GM19025 (cell line): ENCODE measurements at regions not wholly inside any gene's neighbourhood (a gene's known extent, or its start where the extent isn't known, plus 50 kb on each side); places are given as distances from the start of the nearest gene placed in this dataset.

Source experiments
- ATAC-seq: cut with Tn5 transposase; IDR thresholded peaks from one replicate; pipeline ENCODE4 v1.9.1; 2021; ENCODE audit warnings: mild to moderate bottlenecking, low read depth, moderate library complexity; ENCODE audit not compliant: unreplicated experiment

DNA sequence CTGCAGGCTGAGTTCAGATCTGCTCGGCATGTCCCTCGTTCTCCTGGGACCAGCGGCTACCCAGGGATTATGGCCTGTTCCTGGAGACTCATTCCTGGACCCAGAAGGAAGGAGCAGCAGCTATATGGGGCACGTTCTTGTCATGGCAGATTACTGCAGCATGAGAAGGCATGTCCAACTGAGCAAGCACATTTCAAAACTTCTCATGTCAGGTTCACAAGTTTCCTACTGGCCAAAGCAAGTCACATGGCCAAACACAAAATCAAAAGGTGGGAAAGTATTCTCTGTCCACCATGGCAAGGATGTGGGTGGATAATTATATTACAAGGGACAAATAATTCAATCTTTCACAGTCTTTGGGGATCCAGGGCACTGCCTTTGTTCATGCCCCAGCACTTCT is 71.9 kb upstream of the C15orf39 start:
- ATAC-seq, result no peak

DNA sequence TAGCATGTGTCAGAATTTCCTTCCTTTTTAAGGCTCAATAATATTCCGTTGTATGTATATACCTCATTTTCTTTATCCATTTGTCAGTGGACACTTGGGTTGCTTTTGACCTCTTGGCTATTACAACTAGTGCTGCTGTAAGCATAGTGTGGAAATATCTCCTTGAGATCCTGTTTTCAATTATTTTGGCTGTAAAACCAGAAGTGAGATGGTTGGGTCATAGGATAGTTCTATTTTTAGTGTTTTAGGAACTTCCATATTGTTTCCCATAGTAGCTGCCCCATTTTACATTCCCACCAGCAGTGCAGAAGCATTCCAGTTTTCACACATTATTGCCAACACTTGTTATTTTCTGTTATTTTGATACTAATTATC is 70.4 kb upstream of the C15orf39 start:
- ATAC-seq, result no peak

GRCh38 chr15:75134748-75135147 is 66.9 kb upstream of the C15orf39 start:
- no peak for ATAC-seq

DNA sequence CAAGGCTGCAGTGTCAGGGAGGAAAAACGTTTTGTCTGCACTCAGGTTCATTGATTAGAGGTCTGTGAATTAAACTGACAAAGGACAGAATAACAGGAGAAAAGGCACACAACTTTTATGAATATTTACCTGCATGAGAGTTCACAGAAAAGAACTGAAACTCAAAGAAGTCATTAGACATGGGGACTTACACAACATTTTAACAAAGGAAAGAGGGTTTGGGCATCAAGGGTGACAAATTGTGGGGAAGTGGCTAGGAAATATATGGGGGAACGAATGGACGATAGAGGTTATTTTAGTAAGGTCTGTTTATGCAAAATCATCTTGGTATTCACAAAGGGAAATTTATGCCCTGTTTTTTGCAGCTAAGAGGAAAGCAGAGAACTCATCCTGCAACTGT is 65.6 kb upstream of the C15orf39 start:
- ATAC-seq, result no peak

DNA sequence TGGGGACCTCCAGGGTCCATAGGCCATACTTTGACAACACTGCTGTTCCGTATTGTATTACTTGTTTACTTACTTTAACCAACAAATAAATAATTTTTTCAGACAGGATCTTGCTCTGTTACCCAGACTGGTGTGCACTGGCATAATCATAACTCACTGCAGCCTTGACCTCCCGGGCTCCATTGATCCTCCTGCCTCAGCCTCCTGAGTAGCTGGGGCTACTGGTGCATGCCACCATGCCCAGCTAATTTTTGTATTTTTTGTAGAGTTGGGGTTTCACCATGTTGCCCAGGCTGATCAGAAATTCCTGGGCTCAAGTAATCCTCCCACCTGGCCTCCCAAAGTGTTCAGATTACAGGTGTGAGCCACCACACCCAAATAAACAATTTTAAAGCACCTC is 64.9 kb upstream of the C15orf39 start:
- ATAC-seq, result no peak

- ATAC-seq, result no peak
Observed at GRCh38 chr15:75138016-75138999, 63.4 kb upstream of the C15orf39 start.

DNA sequence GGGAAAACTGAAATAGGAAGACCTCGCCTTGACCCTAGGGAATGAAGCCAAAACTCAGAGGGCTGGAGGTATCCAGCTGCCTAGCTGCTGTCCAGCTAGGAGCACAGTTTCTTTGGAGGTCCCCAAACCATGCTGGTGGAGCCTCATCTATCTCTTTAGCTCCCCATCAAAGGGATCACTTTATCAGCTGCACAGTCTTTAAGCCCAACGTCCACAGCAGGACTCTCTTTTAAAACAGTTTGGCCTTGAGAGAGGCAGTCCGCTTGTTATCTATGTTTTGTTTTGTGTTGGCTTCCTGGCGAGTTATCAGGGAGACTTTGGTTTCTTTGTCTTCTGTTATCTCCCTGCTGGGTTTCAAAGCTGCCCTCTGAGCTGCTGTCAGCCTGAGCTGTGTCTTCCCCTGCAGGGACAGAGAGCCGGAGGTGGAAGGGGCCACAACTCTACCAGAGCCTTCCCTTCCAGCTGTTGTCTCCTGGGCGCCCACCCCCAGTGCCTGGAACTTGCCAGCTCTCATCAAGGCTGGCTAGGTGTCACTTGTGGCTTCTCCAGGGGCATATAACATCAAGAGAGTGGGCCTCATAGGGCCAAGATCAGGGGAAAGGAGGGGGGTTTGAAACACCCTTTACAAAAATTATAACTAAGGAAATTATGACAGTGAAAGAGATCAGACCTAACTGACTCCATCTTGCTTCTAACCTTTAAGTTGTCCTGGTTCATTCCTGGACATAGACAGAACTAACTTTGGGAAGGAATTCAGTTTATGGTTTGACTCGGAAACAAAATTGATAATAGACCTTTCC is 61.4 kb upstream of the C15orf39 start:
- ATAC-seq, result no peak

- no peak for ATAC-seq
Observed at GRCh38 chr15:75142499-75142898, 59.2 kb upstream of the C15orf39 start.

- ATAC-seq, result no peak
Observed at GRCh38 chr15:75143738-75144334, 57.8 kb upstream of the C15orf39 start.

- no peak for ATAC-seq
Observed at GRCh38 chr15:75145027-75145841, 56.4 kb upstream of the C15orf39 start.

DNA sequence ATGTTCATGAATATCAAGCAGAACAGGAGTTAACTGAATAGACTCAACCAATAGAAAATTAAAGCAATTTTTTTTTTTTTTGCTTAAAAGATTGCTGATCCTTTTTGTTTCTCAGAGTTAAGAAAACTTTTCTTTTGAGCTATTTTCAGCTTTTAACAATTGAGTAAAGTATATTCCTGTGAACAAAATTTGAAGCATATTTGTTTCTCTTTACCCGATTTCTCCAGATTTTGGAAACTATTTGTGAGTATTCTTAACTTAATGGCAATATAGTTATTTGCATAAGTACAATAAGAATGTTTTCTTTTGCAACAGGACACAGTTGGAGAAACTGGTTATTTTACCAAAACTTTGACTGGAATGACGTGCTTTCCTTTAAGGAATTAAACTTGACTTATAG is 53.4 kb upstream of the C15orf39 start:
- ATAC-seq, result no peak

GRCh38 chr15:75149867-75150709 is 51.6 kb upstream of the C15orf39 start:
- no peak for ATAC-seq

DNA sequence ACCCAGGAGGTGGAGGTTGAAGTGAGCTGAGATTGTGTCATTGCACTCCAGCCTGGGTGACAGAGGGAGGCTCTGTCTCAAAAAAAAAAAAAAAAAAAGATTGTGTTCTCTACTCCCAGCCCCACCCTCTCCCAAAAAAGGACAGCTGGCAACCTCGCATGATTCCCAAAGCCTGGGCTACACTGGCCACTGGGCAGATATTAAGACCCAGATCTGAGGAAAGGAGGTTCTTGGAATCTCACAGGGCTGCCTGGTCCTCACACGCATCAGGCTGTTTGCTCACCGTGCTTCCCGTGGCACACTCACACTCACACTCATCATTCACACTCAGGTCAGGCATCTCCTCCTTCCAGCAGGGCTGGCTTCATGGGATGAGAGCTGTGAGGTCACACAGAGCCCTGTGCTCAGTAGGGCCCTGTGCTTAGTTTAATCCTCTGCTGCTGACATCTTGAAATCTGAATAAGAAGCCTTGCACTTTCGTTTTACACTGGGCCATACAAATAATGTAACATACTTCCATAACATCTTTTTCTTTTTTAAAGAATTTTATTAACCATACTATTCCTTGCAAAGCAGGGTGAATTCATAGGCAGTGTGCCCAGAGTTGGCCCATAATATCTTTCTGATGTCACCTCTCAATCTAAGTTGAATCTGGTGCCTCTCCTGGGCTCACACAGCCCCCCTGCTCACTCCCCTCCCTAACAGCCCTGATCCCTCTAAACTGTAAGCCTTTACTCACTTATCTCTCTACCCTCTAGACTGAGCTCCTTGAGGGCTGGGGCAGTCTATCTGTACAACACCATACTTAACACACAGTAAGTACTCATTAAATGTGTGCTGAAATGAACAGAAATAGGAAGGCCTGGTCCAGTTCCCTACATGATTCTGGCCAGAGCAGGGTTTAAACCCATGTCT is 50.2 kb upstream of the C15orf39 start:
- no peak for ATAC-seq
